Mesendoderm (in vitro differentiated cells): ENCODE measurements at regions not wholly inside any gene's neighbourhood (a gene's known extent, or its start where the extent isn't known, plus 50 kb on each side); places are given as distances from the start of the nearest gene placed in this dataset.

ENCODE experiments used
- DNase-seq: peaks from one replicate; pipeline ENCODE4 v3.0.0; 2013
- H2AK5ac ChIP-seq: 2 replicates; pipeline ENCODE4 v1.6.1; 2013; ENCODE audit warnings: low read length, inconsistent platforms
- H2BK120ac ChIP-seq: 2 replicates; pipeline ENCODE4 v1.6.1; 2013; ENCODE audit warnings: low read depth, mild to moderate bottlenecking, low read length, moderate library complexity, mixed read lengths
- H2BK15ac ChIP-seq: replicated peaks from 2 replicates; pipeline ENCODE4 v1.6.1; 2013; ENCODE audit warnings: low read depth, mild to moderate bottlenecking, moderate library complexity
- H2BK5ac ChIP-seq: 2 replicates; pipeline ENCODE4 v1.6.1; 2013; ENCODE audit warnings: low read length, inconsistent platforms
- H3K18ac ChIP-seq: 2 replicates; pipeline ENCODE4 v1.6.1; 2013; ENCODE audit warnings: mild to moderate bottlenecking, low read length, mixed read lengths
- H3K23ac ChIP-seq: one replicate; pipeline ENCODE4 v1.6.1; 2013; ENCODE audit warnings: low read length
- H3K27ac ChIP-seq: 2 replicates; pipeline ENCODE4 v1.5.1; 2013; ENCODE audit warnings: low read depth, mild to moderate bottlenecking, inconsistent platforms, low read length, moderate library complexity
- H3K27me3 ChIP-seq: 2 replicates; pipeline ENCODE4 v1.6.1; 2013; ENCODE audit warnings: low read length, control low read depth, mild to moderate bottlenecking, inconsistent platforms; ENCODE audit not compliant: insufficient read depth, poor library complexity
- H3K36me3 ChIP-seq: 2 replicates; pipeline ENCODE4 v1.6.1; 2013; ENCODE audit warnings: low read length, inconsistent platforms; ENCODE audit not compliant: control insufficient read depth, insufficient read depth
- H3K4ac ChIP-seq: one replicate; pipeline ENCODE4 v1.6.1; 2013; ENCODE audit warnings: low read depth, mild to moderate bottlenecking, low read length, moderate library complexity
- H3K4me1 ChIP-seq: 2 replicates; pipeline ENCODE4 v1.6.1; 2013; ENCODE audit warnings: low read depth, low read length, inconsistent platforms; ENCODE audit not compliant: control insufficient read depth
- H3K4me2 ChIP-seq: 2 replicates; pipeline ENCODE4 v1.6.1; 2013; ENCODE audit warnings: low read length
- H3K4me3 ChIP-seq: 2 replicates; pipeline ENCODE4 v1.5.1; 2013; ENCODE audit warnings: mild to moderate bottlenecking, low read length
- H3K56ac ChIP-seq: one replicate; pipeline ENCODE4 v1.6.1; 2013; ENCODE audit warnings: low read length
- H3K79me1 ChIP-seq: 2 replicates; pipeline ENCODE4 v1.6.1; 2013; ENCODE audit warnings: low read length, inconsistent platforms
- H3K79me2 ChIP-seq: 2 replicates; pipeline ENCODE4 v1.6.1; 2013; ENCODE audit warnings: mild to moderate bottlenecking, low read length; ENCODE audit not compliant: control insufficient read depth, insufficient read depth
- H3K9ac ChIP-seq: 2 replicates; pipeline ENCODE4 v1.6.1; 2013; ENCODE audit warnings: low read length, inconsistent platforms
- H4K5ac ChIP-seq: one replicate; pipeline ENCODE4 v1.6.1; 2013; ENCODE audit warnings: low read length
- H4K8ac ChIP-seq: one replicate; pipeline ENCODE4 v1.6.1; 2013; ENCODE audit warnings: low read depth, mild to moderate bottlenecking, control low read depth, low read length, moderate library complexity
- WGBS: extraction: QIAGEN DNeasy Blood & Tissue Kit; methylation state at CpG from one replicate; pipeline ENCODE4 v1.1.7; 2013; ENCODE audit warnings: low lambda C conversion rate, missing lambda C conversion rate; ENCODE audit not compliant: insufficient coverage; ENCODE audit errors: extremely low coverage; 5-methylcytosine and 5-hydroxymethylcytosine counted together

DNA sequence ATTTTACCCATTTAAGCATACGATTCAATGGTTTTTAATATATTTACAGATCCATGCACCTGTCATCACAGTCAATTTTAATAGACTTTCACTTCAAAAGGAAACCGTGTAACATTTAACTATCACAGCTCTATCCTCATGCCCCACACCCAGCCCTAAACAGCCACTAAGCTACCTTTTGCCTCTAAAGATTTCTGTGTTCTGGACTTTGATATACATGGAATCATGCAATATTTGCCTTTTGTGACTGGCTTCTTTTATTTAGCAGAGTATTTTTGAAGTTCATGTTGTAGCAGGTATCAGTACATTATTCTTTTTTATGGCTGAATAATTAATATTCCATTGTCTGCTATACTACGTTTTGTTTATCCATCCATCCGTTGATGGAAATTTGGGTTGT is 50.3 kb upstream of the STX16 start:
- H3K4me3 ChIP-seq: no peak overlapping the region

GRCh38 chr20:58599966-58600365 is 51.1 kb upstream of the STX16 start:
- H3K36me3 ChIP-seq: no peaks in the 10 kb centered on the region
- no peak overlapping the region for H3K9ac ChIP-seq
- no peak overlapping the region for H3K4me2 ChIP-seq
- no peak overlapping the region for H3K18ac ChIP-seq
- H2AK5ac ChIP-seq: no peak overlapping the region
- no peak overlapping the region for H4K8ac ChIP-seq
- H2BK5ac ChIP-seq: no peak overlapping the region
- H3K27ac ChIP-seq: no peak overlapping the region
- H3K4me3 ChIP-seq: no peak overlapping the region
- no peaks in the 10 kb centered on the region for H3K79me2 ChIP-seq
- H3K4me1 ChIP-seq: no peaks in the 10 kb centered on the region
- no peaks in the 10 kb centered on the region for H3K79me1 ChIP-seq
- H2BK120ac ChIP-seq: no peak overlapping the region
- no peak overlapping the region for H4K5ac ChIP-seq
- no peak overlapping the region for H3K56ac ChIP-seq
- no peak overlapping the region for H2BK15ac ChIP-seq
- H3K27me3 ChIP-seq: no peaks in the 10 kb centered on the region
- WGBS: no CpG with 5 or more reads among the region's 10 CpGs
- no peak for DNase-seq
- no peak overlapping the region for H3K23ac ChIP-seq
- no peak overlapping the region for H3K4ac ChIP-seq

More for the DNA sequence above, 50.3 kb upstream of the STX16 start:
- Histone ChIP-seq H4K5ac (no peak overlapping the region), H3K23ac (no peak overlapping the region), H3K4ac (no peak overlapping the region), H4K8ac (no peak overlapping the region), H3K4me1 (no peaks in the 10 kb centered on the region), H3K79me1 (no peaks in the 10 kb centered on the region), H3K9ac (no peak overlapping the region), H2BK5ac (no peak overlapping the region), H3K56ac (no peak overlapping the region), H3K27me3 (no peaks in the 10 kb centered on the region), H3K18ac (no peak overlapping the region), H3K4me2 (no peak overlapping the region), H2AK5ac (no peak overlapping the region), H2BK15ac (no peak overlapping the region), H3K79me2 (no peaks in the 10 kb centered on the region), H3K36me3 (no peaks in the 10 kb centered on the region), H2BK120ac (no peak overlapping the region), H3K27ac (no peak overlapping the region)
- 100% methylated on average over 1 of the region's 4 CpGs for WGBS
- DNase-seq: no peak

DNA sequence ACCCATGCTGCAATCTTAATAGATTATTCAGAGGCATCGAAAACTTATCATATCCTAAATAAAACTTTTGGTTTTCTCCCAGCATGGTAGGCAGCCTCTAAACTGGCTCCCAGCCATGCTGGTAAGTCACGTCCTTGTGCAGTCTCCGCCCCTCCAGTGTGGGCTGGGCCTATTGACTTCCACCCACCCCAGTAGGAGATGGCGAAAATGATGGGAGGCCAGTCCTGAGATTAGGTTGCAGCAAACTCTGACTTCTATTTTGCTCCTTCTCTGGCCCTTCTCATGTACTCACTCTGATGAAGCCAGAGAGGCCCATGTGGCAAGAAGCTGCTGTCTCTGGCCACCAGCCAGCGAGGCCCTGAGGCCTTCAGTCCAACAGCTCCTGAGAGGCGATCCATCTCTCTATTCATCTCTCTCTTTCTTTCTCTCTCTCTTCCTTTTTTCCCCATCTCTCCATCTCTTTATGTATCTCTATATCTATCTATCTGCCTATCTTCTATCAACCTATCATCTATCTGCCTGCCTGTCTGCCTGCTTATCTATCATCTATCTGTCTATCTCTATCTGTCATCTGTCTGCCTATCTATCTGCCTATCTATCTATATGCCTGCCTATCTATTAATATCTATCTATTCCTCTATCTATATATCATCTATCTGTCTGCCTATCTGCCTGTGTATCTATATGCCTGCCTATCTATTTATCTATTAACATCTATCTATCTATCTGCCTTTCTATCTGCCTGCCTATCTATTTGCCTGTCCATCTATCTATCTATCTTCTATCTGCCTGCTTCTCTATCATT is 52.7 kb upstream of the STX16 start:
- Histone ChIP-seq H4K8ac (no peak overlapping the region), H3K4ac (no peak overlapping the region), H2BK15ac (no peak overlapping the region), H3K56ac (no peak overlapping the region), H2BK5ac (no peak overlapping the region), H3K27me3 (no peaks in the 10 kb centered on the region), H3K4me1 (no peaks in the 10 kb centered on the region), H3K4me2 (no peak overlapping the region), H3K36me3 (no peaks in the 10 kb centered on the region), H3K79me2 (no peaks in the 10 kb centered on the region), H2AK5ac (no peak overlapping the region), H2BK120ac (no peak overlapping the region), H3K23ac (no peak overlapping the region), H3K9ac (no peak overlapping the region), H3K79me1 (no peaks in the 10 kb centered on the region), H3K18ac (no peak overlapping the region), H3K4me3 (no peak overlapping the region), H4K5ac (no peak overlapping the region), H3K27ac (no peak overlapping the region)
- no peak for DNase-seq
- 100% methylated on average over 1 of the region's 6 CpGs for WGBS

DNA sequence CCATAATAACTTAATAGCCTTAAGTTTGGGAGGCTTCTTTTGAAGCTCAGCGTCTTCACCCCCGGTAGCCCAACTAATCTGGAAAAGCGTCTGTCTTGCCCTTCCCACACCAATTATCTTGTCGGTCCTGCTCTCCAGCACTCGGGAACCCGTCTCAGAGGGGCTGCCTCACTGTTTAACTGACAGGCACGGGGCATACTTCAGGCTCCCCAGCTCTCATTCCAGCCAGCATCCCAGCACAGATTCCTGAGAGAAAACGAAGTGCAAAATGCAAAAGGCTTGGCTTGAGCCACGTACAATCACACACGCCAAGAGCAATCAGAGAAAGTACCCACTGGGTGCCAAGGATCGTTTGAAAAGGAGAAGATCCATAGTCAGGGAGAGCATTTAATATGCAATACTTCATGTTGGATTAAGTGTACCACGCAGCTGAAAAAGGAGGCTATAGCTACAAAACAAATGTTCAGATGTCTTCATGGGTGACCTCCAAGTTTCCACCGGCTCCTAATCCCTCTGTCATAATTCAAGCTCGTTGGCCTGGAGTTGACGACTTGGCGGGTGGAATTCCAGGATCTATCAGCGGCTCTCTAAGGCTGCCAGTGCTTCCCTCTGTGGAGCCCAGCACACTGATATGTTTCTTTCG is 53.7 kb upstream of the STX16 start:
- Histone ChIP-seq H4K8ac (no peak overlapping the region), H3K4me3 (no peak overlapping the region), H3K27ac (no peak overlapping the region), H2BK5ac (no peak overlapping the region), H3K56ac (no peak overlapping the region), H3K18ac (no peak overlapping the region), H3K4me1 (no peaks in the 10 kb centered on the region), H3K79me2 (no peaks in the 10 kb centered on the region), H2BK120ac (no peak overlapping the region), H2BK15ac (no peak overlapping the region), H3K36me3 (no peaks in the 10 kb centered on the region), H3K23ac (no peak overlapping the region), H3K27me3 (no peaks in the 10 kb centered on the region), H3K4ac (no peak overlapping the region), H4K5ac (no peak overlapping the region), H3K4me2 (no peak overlapping the region), H3K9ac (no peak overlapping the region), H3K79me1 (no peaks in the 10 kb centered on the region), H2AK5ac (no peak overlapping the region)
- DNase-seq: no peak
- no CpG with 5 or more reads among the region's 18 CpGs for WGBS

DNA sequence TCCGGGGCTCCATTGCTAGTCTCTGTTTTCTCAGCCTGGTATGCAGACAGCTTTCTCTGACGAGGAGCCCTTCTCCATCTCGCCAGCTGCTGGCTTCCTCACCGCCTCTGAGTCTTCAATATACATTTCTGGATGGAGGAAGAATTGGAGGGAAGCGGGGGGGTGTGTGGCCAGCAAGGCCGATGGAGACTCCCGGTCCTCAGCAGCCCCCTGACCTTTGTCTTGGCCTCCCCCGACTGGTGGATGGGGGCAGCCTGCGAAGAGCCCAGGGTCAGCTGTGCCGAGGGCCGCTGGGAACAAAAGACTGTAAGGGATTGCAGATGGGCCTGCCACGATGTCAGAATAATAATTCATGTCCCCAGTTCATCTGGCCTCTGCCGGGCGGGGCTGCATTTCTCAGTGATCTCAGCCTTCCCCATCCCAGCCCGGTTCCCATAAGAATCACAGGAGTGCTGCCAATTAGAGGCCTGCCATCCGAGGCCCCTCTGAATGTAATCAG is 54.3 kb upstream of the STX16 start:
- H3K4me1 ChIP-seq: no peaks in the 10 kb centered on the region
- H2AK5ac ChIP-seq: no peak overlapping the region
- H4K8ac ChIP-seq: no peak overlapping the region
- H3K79me2 ChIP-seq: no peaks in the 10 kb centered on the region
- H2BK15ac ChIP-seq: no peak overlapping the region
- WGBS: no CpG with 5 or more reads among the region's 16 CpGs
- no peak overlapping the region for H3K23ac ChIP-seq
- H2BK120ac ChIP-seq: no peak overlapping the region
- no peak overlapping the region for H2BK5ac ChIP-seq
- no peak overlapping the region for H3K56ac ChIP-seq
- no peak overlapping the region for H3K18ac ChIP-seq
- H3K79me1 ChIP-seq: no peaks in the 10 kb centered on the region
- no peak overlapping the region for H3K9ac ChIP-seq
- H3K4me3 ChIP-seq: no peak overlapping the region
- no peaks in the 10 kb centered on the region for H3K27me3 ChIP-seq
- no peak for DNase-seq
- no peak overlapping the region for H3K4me2 ChIP-seq
- no peak overlapping the region for H3K4ac ChIP-seq
- no peak overlapping the region for H3K27ac ChIP-seq
- H4K5ac ChIP-seq: no peak overlapping the region
- H3K36me3 ChIP-seq: no peaks in the 10 kb centered on the region
